ENCODE measurements at regions not wholly inside any gene's neighbourhood (a gene's known extent, or its start where the extent isn't known, plus 50 kb on each side); places are given as distances from the start of the nearest gene placed in this dataset.

- Histone ChIP-seq H3K4me1 (peaks cover 0 to 18% (median 2%) of the 10 kb centered on the region in 6 donors), H3K4me3 (no peak overlapping the region), H3K9me3 (no peaks in the 10 kb centered on the region), H3K36me3 (no peaks in the 10 kb centered on the region), H3K27ac (peak overlapping the region in 2 of 8 donors; percentile 10 to 30), H3K27me3 (replicated peaks in 1 of 7) (peaks cover 0 to 13% (median 0%) of the 10 kb centered on the region in 7 donors)
- WGBS, 5 donors, result 45 to 75% (median 62%) methylated on average over 6 of the region's 6 CpGs
- DNase-seq, result no peak
- intact Hi-C loops (cut with DNase I; ENCODE audit: low total_unique reads), result no loop called here
- TF ChIP-seq CTCF (IDR thresholded peaks at IDR 0.05 in 8 of 11, conservative IDR thresholded peaks at IDR 0.05 in 3 of 11) (no peak), POLR2A (IDR thresholded peaks at IDR 0.05) (no peak), POLR2AphosphoS5 (IDR thresholded peaks at IDR 0.05) (no peak)
These were observed 251.8 kb upstream of the BLID start for GRCh38 chr11:122367809-122368231.

- no peaks in the 10 kb centered on the region for H3K9me3 ChIP-seq
These were observed 249.8 kb upstream of the BLID start for GRCh38 chr11:122365610-122366360.

GRCh38 chr11:122363296-122363695 is 247.3 kb upstream of the BLID start:
- H3K27ac ChIP-seq, result no peak overlapping the region
- 78 to 88% (median 83%) methylated on average over 5 of the region's 5 CpGs for WGBS, 5 donors
- no peak for DNase-seq
- peaks cover 0 to 37% (median 0%) of the 10 kb centered on the region in 7 donors for H3K27me3 ChIP-seq (replicated peaks in 1 of 7)
- peaks cover 0 to 18% (median 2%) of the 10 kb centered on the region in 6 donors for H3K4me1 ChIP-seq
- H3K36me3 ChIP-seq, result no peaks in the 10 kb centered on the region
- H3K9me3 ChIP-seq, result no peaks in the 10 kb centered on the region
- TF ChIP-seq POLR2AphosphoS5 (IDR thresholded peaks at IDR 0.05), result no peak
- TF ChIP-seq CTCF (IDR thresholded peaks at IDR 0.05 in 8 of 11, conservative IDR thresholded peaks at IDR 0.05 in 3 of 11), result no peak
- no peak for TF ChIP-seq POLR2A (IDR thresholded peaks at IDR 0.05)
- intact Hi-C loops (cut with DNase I; ENCODE audit: low total_unique reads), result no loop called here
- H3K4me3 ChIP-seq, result no peak overlapping the region

More at GRCh38 chr11:122365610-122366360, 249.8 kb upstream of the BLID start:
- intact Hi-C loops (cut with DNase I; ENCODE audit: low total_unique reads), result no loop called here
- peaks cover 0 to 22% (median 0%) of the 10 kb centered on the region in 7 donors for H3K27me3 ChIP-seq (replicated peaks in 1 of 7)
- no peaks in the 10 kb centered on the region for H3K36me3 ChIP-seq
- H3K27ac ChIP-seq, result no peak overlapping the region
- 64 to 83% (median 69%) methylated on average over 10 to 11 of the region's 11 CpGs for WGBS, 5 donors
- DNase-seq, result no peak
- H3K4me1 ChIP-seq, result peaks cover 0 to 18% (median 2%) of the 10 kb centered on the region in 6 donors
- no peak overlapping the region for H3K4me3 ChIP-seq
- TF ChIP-seq CTCF (IDR thresholded peaks at IDR 0.05 in 8 of 11, conservative IDR thresholded peaks at IDR 0.05 in 3 of 11) (no peak), POLR2AphosphoS5 (IDR thresholded peaks at IDR 0.05) (peak in 1 of 3 donors; percentile 21)

GRCh38 chr11:122362381-122362780 is 246.4 kb upstream of the BLID start:
- TF ChIP-seq POLR2AphosphoS5 (IDR thresholded peaks at IDR 0.05) (no peak), CTCF (IDR thresholded peaks at IDR 0.05 in 8 of 11, conservative IDR thresholded peaks at IDR 0.05 in 3 of 11) (no peak), POLR2A (IDR thresholded peaks at IDR 0.05) (no peak)
- H3K4me1 ChIP-seq, result peaks cover 0 to 12% (median 2%) of the 10 kb centered on the region in 6 donors

More at GRCh38 chr11:122362381-122362780, 246.4 kb upstream of the BLID start:
- H3K9me3 ChIP-seq, result no peaks in the 10 kb centered on the region
- intact Hi-C loops (cut with DNase I; ENCODE audit: low total_unique reads), result no loop called here
- 87 to 97% (median 89%) methylated on average over 2 of the region's 2 CpGs for WGBS, 5 donors
- no peak for DNase-seq
- peaks cover 0 to 37% (median 0%) of the 10 kb centered on the region in 7 donors for H3K27me3 ChIP-seq (replicated peaks in 1 of 7)
- H3K4me3 ChIP-seq, result no peak overlapping the region
- no peak overlapping the region for H3K27ac ChIP-seq
- H3K36me3 ChIP-seq, result no peaks in the 10 kb centered on the region
